Panc1 (cell line): ENCODE measurements at regions not wholly inside any gene's neighbourhood (a gene's known extent, or its start where the extent isn't known, plus 50 kb on each side); places are given as distances from the start of the nearest gene placed in this dataset.

ENCODE experiments used
- CTCF ChIP-seq: fragments of 450-650 bp; IDR thresholded peaks from 2 replicates; pipeline ENCODE4 v1.5.1; 2017; ENCODE audit warnings: mild to moderate bottlenecking
- POLR2AphosphoS5 ChIP-seq: IDR thresholded peaks from 2 replicates; pipeline ENCODE4 v1.6.1; 2012; ENCODE audit warnings: mild to moderate bottlenecking, low read depth, low read length, moderate library complexity
- REST ChIP-seq, 2 experiments: IDR thresholded peaks; 2 replicates each; pipeline ENCODE4 v1.6.1; 2011 to 2012; ENCODE audit warnings: low read depth in 2 of 2, control low read depth in 1 of 2, low read length in 1 of 2, mild to moderate bottlenecking in 1 of 2, moderate library complexity in 1 of 2; ENCODE audit not compliant: insufficient read depth in 1 of 2
- SIN3A ChIP-seq: IDR thresholded peaks from 2 replicates; pipeline ENCODE4 v1.6.1; 2012; ENCODE audit warnings: low read depth, mild to moderate bottlenecking, low read length, moderate library complexity, borderline replicate concordance; ENCODE audit not compliant: insufficient read depth
- TCF7L2 ChIP-seq: IDR thresholded peaks from 2 replicates; pipeline ENCODE4 v1.6.1; 2011; ENCODE audit warnings: mild to moderate bottlenecking, low read depth, low read length, inconsistent platforms

- TF ChIP-seq CTCF = no peak
- no peak for TF ChIP-seq POLR2AphosphoS5
- no peak for TF ChIP-seq TCF7L2
- TF ChIP-seq REST (IDR thresholded peaks at IDR 0.05; ENCODE audit: insufficient read depth in 1 of 2, low read depth in 2 of 2, low read length in 1 of 2) = no peak
- TF ChIP-seq SIN3A = no peak
These were observed 321.3 kb upstream of the TFPI start for GRCh38 chr2:187875261-187876141.
